ENCODE measurements at regions not wholly inside any gene's neighbourhood (a gene's known extent, or its start where the extent isn't known, plus 50 kb on each side); places are given as distances from the start of the nearest gene placed in this dataset.

DNA sequence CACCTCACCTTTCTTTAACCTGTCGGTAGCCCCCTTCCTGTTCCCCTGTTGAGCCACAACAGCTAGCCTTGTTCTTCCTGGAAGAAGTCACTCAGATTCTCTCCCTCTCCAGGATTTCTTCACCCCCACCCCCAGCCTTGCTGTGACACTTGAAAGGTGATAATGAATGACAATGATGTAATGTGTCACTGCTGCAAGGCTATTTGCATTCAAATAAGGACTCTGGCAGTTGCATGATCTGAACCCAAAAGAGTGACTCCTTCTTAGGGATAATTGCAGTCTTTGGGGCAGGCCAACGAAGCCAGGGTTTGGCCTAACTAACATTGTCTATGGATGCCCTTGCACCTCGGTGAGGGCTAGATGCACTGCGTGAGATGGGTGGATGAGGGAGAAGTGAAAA is 154.4 kb upstream of the CLINT1 start:
- peak; percentile 15 for DNase-seq
- H3K4me3 ChIP-seq (ENCODE audit: insufficient read depth, low read depth, low read length): no peak overlapping the region
- H3K36me3 ChIP-seq (replicated peaks; ENCODE audit: control insufficient read depth, insufficient read depth, low read length): no peaks in the 10 kb centered on the region
- no peaks in the 10 kb centered on the region for H3K27me3 ChIP-seq (ENCODE audit: control insufficient read depth, insufficient read depth, low read length)

DNA sequence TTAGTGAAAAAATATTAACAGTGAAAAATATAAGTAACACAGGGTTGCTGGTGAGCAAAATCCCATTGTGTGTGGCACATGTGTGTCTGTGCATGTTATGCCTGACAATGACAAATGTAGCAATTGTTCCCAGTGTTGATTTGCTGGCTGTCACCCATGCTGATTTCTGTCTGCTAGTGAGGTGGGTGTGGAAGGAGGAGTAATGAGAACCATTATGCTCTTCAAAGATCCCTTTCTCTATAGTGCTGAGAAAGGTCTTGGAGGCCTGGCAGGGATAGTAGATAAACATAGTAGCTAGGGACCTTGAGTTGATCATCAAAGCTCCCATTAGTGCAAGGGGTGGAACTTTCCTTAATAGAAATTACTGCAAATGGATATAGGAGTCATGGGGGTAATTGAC is 152.5 kb upstream of the CLINT1 start:
- H3K36me3 ChIP-seq (replicated peaks; ENCODE audit: control insufficient read depth, insufficient read depth, low read length): no peaks in the 10 kb centered on the region

DNA sequence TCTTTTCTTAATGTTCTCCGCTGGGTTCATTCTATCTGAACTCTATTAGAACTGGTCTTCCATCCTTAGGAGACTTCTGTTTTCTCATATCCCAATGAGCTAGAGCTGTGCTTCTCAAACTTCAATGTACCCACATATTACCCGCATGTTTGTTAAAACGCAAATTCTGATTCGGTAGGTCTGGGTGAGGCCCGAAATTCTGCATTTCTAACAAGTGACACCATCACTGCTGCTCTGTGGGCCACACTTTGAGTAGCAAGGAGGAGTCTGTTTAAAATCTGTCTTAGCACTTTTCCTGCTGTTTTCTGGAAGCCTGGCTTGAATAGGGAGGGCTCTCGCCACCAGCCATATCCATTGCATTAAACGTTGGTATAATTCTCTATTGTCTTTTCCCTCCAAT is 151.9 kb upstream of the CLINT1 start:
- DNase-seq: no peak
- no peaks in the 10 kb centered on the region for H3K36me3 ChIP-seq (replicated peaks; ENCODE audit: control insufficient read depth, insufficient read depth, low read length)
- H3K27me3 ChIP-seq (ENCODE audit: control insufficient read depth, insufficient read depth, low read length): no peaks in the 10 kb centered on the region
- no peak overlapping the region for H3K4me3 ChIP-seq (ENCODE audit: insufficient read depth, low read depth, low read length)

More for the DNA sequence above, 152.5 kb upstream of the CLINT1 start:
- Histone ChIP-seq H3K4me3 (ENCODE audit: insufficient read depth, low read depth, low read length) (no peak overlapping the region), H3K27me3 (ENCODE audit: control insufficient read depth, insufficient read depth, low read length) (no peaks in the 10 kb centered on the region)
- DNase-seq: no peak

DNA sequence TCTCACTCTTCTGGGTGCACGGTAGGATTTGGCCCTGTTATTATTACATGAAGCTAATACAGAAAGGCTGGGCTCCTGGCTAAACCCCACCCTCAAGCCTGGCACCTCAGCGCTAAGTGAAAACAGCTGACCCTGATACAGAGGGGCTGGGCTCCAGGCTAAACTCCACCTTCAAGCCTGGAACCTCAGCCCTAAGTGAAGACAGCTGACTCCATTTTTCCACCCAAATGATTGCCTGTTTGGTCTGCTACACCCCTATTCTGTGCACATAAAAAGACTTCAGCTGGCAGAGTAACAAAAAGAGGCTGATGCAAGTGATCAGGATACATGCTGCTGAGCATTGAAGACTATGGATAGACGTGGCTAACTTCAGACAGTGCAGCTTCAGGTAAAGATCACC is 148.4 kb upstream of the CLINT1 start:
- DNase-seq: no peak
- H3K4me3 ChIP-seq (ENCODE audit: insufficient read depth, low read depth, low read length): no peak overlapping the region
- H3K27me3 ChIP-seq (ENCODE audit: control insufficient read depth, insufficient read depth, low read length): no peaks in the 10 kb centered on the region
- no peaks in the 10 kb centered on the region for H3K36me3 ChIP-seq (replicated peaks; ENCODE audit: control insufficient read depth, insufficient read depth, low read length)

DNA sequence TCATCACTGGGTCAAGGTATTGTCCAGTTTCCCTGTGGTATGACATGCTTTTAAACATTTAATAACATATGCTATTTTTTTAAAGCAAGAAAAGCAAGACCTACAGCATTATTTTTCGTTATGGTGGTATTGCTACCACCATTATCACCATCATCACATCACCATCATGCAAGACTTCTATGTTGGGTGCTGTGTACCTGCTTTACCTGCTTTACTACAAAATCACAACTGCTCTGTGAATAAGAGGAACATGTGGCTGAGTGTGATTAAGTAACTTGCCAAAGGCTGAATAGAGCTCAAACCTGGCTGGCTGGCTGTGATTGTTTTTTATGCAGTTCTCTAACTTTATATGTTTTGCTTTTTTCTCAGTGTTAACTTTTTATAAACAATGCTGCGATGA is 140.8 kb upstream of the CLINT1 start:
- no peak overlapping the region for H3K4me3 ChIP-seq (ENCODE audit: insufficient read depth, low read depth, low read length)
- no peak for DNase-seq
- H3K36me3 ChIP-seq (replicated peaks; ENCODE audit: control insufficient read depth, insufficient read depth, low read length): no peaks in the 10 kb centered on the region
- H3K27me3 ChIP-seq (ENCODE audit: control insufficient read depth, insufficient read depth, low read length): no peaks in the 10 kb centered on the region

DNA sequence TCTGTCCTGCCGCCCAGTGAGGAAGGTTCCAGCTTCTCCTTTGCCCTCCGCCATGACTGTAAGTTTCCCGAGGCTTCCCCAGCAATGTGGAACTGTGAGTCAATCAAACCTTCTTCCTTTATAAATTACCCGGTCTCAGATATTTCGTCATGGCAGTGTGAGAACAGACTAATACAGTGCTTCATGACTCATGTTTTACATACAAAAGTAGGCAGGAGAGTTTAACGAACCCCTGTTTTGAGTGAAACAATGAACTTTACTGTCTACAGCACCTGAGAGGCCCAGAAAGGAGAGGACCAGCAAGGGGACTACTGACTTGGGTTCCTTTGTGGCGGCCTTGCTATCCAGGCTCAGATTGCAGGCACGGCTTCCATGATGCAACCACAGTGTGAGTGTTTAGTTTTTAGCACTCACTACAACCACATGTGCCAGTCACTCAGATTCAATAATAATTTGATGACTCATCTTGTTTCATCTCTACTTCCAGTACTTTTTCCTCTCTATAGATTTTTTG is 139.1 kb upstream of the CLINT1 start:
- H3K27me3 ChIP-seq (ENCODE audit: control insufficient read depth, insufficient read depth, low read length): no peaks in the 10 kb centered on the region
- no peak overlapping the region for H3K4me3 ChIP-seq (ENCODE audit: insufficient read depth, low read depth, low read length)
- no peak for DNase-seq
- no peaks in the 10 kb centered on the region for H3K36me3 ChIP-seq (replicated peaks; ENCODE audit: control insufficient read depth, insufficient read depth, low read length)

DNA sequence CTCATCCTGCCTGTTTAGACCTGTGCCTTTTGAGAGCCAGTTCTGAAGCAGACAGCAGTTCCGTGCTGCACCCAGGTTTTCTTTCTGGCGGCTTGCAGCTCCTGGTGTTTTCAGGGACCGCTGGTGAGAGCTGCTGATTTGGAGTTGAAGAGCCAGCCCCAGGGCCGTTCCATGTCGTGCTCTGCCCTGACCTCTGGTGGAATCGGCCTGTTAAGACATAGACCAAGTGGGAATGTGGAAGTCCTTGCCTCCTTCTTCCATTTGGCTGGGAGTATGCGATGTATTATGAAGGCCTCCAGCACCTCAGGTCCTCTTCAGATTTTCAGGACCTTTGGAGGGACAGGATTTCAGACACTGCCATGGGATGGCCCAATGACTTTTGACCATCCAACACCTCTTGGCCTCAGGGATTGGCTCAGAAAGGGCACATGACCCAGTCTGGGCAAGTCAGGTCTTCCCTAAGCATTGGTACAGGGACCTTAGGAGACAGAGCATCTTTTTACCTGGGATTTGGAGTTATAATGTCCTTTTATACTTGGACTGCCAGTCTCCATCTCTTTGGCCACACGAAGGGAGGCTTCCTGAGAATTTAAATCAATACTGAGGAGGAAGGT is 136.1 kb upstream of the CLINT1 start:
- Histone ChIP-seq H3K4me3 (ENCODE audit: insufficient read depth, low read depth, low read length) (no peak overlapping the region), H3K36me3 (replicated peaks; ENCODE audit: control insufficient read depth, insufficient read depth, low read length) (no peaks in the 10 kb centered on the region), H3K27me3 (ENCODE audit: control insufficient read depth, insufficient read depth, low read length) (no peaks in the 10 kb centered on the region)
- DNase-seq: peak; percentile 72

DNA sequence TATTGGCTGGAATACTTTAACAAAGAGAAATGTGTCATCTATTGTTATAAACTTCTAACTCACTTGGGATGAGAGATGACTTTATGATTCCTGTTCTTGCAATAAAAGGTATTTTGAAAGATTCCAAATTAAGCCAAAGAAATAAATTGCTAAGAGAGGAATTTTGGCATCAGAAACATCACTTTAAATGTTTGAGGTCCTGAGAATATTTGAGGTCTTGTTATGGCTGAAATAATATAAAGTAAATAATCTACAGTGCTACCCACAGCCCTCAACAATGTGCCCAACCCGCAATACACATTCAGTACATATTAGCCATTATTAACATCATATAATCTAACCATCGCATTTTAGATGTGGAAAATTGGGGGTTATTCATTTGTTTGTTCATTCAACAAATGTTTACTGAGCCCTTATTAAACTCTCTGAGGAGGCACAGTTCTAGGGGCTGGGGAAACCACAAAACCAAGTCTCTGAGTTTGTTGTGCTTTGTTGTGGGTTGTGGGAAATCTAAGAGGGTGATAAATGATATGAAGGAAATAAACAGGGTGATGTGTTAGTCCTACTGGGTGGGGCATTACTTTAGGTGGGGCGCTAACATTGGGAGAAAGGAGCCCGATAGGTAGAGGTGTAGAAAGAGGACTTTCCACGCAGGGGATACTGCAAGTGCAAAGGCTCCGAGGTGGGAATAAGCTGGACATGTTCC is 135.2 kb upstream of the CLINT1 start:
- H3K27me3 ChIP-seq (ENCODE audit: control insufficient read depth, insufficient read depth, low read length): no peaks in the 10 kb centered on the region
- no peaks in the 10 kb centered on the region for H3K36me3 ChIP-seq (replicated peaks; ENCODE audit: control insufficient read depth, insufficient read depth, low read length)
- DNase-seq: no peak
- no peak overlapping the region for H3K4me3 ChIP-seq (ENCODE audit: insufficient read depth, low read depth, low read length)

DNA sequence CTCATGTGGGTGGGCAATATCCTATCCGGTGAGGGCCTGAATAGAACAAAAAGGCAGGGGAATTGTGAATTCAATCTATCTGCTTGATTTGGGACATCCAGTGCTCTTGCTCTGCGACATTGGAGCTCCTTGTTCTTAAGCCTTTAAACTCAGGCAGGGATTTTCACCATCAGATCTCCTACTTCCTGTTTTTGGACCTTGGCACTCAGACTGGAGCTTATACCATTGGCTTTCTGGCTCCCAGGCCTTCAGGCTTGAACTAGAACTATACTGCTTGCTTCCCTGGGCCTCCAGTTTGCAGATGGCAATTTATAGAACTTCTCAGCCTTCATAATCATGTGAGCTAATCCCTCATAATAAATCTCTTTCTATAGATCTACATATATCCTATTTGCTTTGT is 134.3 kb upstream of the CLINT1 start:
- no peak for DNase-seq
- H3K4me3 ChIP-seq (ENCODE audit: insufficient read depth, low read depth, low read length): no peak overlapping the region
- H3K27me3 ChIP-seq (ENCODE audit: control insufficient read depth, insufficient read depth, low read length): no peaks in the 10 kb centered on the region
- H3K36me3 ChIP-seq (replicated peaks; ENCODE audit: control insufficient read depth, insufficient read depth, low read length): no peaks in the 10 kb centered on the region

DNA sequence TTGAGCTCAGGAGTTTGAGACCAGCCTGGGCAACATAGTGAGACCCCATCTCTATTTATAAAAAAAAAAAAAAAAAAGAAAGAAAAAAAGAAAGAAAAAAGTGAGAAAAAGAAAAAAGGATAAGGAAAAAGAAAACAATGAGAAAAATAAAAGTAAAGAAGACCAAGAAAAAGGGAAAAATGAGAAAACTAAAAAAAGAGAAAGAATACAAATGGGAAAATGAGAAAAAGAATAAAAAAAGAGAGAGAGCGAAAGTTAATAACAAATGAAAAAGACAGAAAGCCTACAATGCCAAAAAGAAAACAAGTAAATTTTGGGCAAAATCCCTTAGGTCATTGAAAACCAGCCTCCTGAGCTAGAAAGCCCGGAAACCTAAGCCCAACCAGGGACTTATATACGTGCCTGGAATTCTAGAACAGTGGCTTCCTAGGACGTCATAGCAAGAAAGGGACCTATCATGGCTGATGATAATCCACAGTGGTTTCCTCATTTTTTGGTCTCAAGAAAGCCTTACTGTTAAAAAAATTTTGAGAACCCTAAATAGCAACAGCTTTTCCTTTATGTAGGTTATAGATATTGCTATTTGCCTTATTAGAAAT is 131.7 kb upstream of the CLINT1 start:
- no peaks in the 10 kb centered on the region for H3K27me3 ChIP-seq (ENCODE audit: control insufficient read depth, insufficient read depth, low read length)
- no peak overlapping the region for H3K4me3 ChIP-seq (ENCODE audit: insufficient read depth, low read depth, low read length)
- no peaks in the 10 kb centered on the region for H3K36me3 ChIP-seq (replicated peaks; ENCODE audit: control insufficient read depth, insufficient read depth, low read length)
- no peak for DNase-seq

DNA sequence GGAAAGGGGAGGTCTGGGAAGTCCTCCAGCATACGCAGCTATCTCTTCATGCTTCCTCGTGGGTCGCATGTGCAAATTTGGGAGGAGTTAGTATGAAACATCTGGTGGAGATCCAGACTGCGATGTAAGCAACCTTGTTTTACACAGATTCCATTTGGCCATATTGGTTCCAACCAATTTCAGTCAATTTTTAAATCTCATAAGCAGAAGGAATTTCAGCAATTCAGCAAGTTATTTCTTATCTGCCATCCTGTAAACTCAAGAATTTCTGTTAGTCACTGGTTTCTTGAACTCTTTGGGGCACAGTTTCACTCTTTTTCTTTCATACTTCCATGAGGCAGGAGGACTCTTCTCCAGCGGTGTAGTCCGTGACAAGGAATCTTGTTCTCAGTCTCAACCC is 130.4 kb upstream of the CLINT1 start:
- H3K4me3 ChIP-seq (ENCODE audit: insufficient read depth, low read depth, low read length): no peak overlapping the region
- no peaks in the 10 kb centered on the region for H3K27me3 ChIP-seq (ENCODE audit: control insufficient read depth, insufficient read depth, low read length)
- H3K36me3 ChIP-seq (replicated peaks; ENCODE audit: control insufficient read depth, insufficient read depth, low read length): no peaks in the 10 kb centered on the region
- DNase-seq: no peak

DNA sequence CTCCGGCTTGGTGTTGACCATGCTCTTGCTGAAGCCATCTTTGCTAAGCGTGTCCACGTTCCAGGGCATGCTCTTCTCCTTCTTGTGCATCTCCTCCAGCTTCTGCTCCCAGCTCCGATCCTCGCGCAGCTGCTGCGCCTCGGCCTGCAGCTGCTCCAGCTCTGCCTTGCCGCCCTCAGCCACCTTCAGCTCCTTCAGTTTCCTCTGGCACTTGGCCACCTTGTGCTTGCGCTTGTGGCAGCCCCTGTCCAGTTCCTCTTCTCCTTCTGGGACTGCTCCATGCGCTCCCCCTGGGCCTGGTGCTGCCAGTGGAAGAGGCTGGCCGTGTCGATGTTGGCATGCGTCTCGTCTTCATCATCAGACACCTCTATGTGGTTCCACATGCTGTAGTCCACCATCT is 128.3 kb upstream of the CLINT1 start:
- H3K36me3 ChIP-seq (replicated peaks; ENCODE audit: control insufficient read depth, insufficient read depth, low read length): no peaks in the 10 kb centered on the region
- no peaks in the 10 kb centered on the region for H3K27me3 ChIP-seq (ENCODE audit: control insufficient read depth, insufficient read depth, low read length)
- H3K4me3 ChIP-seq (ENCODE audit: insufficient read depth, low read depth, low read length): no peak overlapping the region
- no peak for DNase-seq

DNA sequence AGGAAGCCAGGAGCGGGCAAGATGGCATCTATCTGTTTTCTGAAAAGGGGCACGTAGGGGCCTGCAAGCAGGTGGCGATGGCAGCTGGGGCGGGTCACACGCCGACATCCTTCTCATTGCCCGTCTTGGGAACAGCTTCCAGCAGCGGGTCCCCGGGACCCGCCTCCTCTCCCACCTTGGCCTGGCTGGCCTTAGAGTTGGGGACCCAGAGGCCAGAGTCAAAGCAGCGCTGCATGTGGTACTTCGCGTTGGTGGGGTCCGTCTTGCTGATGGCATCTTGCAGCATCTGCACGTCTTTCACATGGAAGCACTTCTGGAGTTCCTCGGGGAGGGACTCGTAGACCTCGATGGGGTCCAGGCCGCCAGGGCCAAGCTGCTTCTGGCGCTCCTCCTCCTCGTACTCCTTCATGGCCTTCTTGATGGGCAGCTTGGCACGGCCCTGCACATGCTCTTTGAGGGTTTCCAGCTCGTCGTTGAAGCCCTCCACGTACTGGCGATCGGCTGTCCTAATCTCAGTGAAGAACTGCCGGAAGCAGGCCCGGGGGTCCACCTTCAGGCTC is 127.6 kb upstream of the CLINT1 start:
- Histone ChIP-seq H3K4me3 (ENCODE audit: insufficient read depth, low read depth, low read length) (no peak overlapping the region), H3K27me3 (ENCODE audit: control insufficient read depth, insufficient read depth, low read length) (no peaks in the 10 kb centered on the region), H3K36me3 (replicated peaks; ENCODE audit: control insufficient read depth, insufficient read depth, low read length) (no peaks in the 10 kb centered on the region)
- no peak for DNase-seq

DNA sequence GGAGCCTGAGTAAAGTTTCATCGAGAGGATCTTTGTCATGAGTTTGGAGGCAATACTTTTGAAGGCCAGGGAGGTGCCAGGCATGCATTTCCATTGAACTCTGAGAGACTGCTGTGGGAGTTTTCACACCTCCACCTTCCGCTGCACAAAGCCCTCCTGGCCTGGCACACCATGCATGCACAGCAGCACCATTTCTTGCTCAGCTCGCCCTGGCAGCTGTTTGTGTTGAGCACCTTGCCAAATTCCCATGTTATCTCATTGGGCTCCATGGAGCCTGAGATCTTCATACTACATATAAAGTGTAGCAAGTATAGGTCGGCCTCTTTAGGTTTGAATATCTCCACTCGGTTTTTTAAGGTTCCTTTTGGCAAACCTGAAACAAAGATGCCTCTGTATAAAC is 125.7 kb upstream of the CLINT1 start:
- Histone ChIP-seq H3K4me3 (ENCODE audit: insufficient read depth, low read depth, low read length) (no peak overlapping the region), H3K27me3 (ENCODE audit: control insufficient read depth, insufficient read depth, low read length) (no peaks in the 10 kb centered on the region), H3K36me3 (replicated peaks; ENCODE audit: control insufficient read depth, insufficient read depth, low read length) (no peaks in the 10 kb centered on the region)
- no peak for DNase-seq

DNA sequence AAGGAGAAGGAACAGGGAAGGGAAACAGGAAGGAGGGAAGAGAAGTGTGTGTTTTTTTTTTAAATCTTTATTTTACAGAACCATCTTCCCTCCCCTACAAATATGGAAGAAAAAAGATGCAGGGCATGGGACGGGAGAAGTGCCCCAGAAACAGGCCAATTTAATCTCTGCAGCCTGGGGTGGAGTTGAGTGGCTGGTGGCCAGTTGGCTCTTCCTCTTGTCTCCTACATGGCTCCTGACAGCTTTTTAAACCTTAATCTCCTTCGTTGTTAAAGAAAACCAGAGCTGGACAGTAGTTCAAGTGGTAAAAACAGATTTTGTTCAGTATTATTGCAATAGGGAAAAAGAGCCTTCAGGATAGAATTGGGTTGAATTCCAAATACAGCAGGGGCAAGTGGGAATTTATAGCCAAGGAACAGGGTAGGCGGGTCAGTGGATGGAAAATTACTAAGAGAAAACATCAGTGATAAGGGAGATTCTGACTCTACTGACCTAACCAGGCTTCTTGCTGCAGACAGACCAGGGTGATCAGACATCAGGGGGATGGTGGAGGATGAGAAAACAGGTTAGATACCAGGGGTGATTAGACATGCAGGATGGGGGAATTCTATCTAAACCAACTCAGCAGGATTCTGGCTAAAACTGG is 125.1 kb upstream of the CLINT1 start:
- Histone ChIP-seq H3K27me3 (ENCODE audit: control insufficient read depth, insufficient read depth, low read length) (no peaks in the 10 kb centered on the region), H3K4me3 (ENCODE audit: insufficient read depth, low read depth, low read length) (no peak overlapping the region), H3K36me3 (replicated peaks; ENCODE audit: control insufficient read depth, insufficient read depth, low read length) (no peaks in the 10 kb centered on the region)
- DNase-seq: no peak
